ENCODE measurements at regions not wholly inside any gene's neighbourhood (a gene's known extent, or its start where the extent isn't known, plus 50 kb on each side); places are given as distances from the start of the nearest gene placed in this dataset.

DNA sequence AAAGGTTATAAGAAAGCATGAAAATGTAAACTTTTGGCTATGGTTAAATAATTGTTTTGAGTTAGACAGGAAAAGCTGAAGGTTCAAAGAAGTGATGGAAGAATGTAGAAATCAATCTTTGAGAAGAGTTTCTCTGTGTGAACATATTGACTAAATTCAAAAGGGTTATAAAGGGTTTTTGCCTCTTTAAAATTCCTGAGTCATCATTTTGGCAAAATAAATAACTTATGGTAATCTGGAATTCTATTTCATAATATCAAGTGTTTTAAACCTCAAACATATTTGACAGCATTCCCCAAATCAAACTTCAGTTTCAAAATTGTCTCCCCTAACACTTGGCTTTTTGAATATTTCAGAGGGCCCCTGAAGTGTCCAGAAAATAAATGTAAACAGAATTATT is 60.6 kb upstream of the SPINK5 start:
- Histone ChIP-seq H3K36me3 (replicated peaks; ENCODE audit: insufficient read depth, low read depth) (no peaks in the 10 kb centered on the region), H3K27me3 (no peaks in the 10 kb centered on the region), H3K4me1 (ENCODE audit: insufficient read depth) (no peaks in the 10 kb centered on the region), H3K4me2 (no peak overlapping the region), H3K79me2 (no peaks in the 10 kb centered on the region), H3K27ac (no peak overlapping the region), H2AFZ (no peak overlapping the region), H3K9me3 (ENCODE audit: low read depth) (peaks cover 10% of the 10 kb centered on the region), H3K4me3 (no peak overlapping the region), H3K9me2 (replicated peaks; ENCODE audit: insufficient read depth) (no peaks in the 10 kb centered on the region), H4K20me1 (ENCODE audit: insufficient read depth, poor library complexity, severe bottlenecking) (no peaks in the 10 kb centered on the region)
- DNase-seq (ENCODE audit: low spot score) = no peak
- TF ChIP-seq, protein P1, sequence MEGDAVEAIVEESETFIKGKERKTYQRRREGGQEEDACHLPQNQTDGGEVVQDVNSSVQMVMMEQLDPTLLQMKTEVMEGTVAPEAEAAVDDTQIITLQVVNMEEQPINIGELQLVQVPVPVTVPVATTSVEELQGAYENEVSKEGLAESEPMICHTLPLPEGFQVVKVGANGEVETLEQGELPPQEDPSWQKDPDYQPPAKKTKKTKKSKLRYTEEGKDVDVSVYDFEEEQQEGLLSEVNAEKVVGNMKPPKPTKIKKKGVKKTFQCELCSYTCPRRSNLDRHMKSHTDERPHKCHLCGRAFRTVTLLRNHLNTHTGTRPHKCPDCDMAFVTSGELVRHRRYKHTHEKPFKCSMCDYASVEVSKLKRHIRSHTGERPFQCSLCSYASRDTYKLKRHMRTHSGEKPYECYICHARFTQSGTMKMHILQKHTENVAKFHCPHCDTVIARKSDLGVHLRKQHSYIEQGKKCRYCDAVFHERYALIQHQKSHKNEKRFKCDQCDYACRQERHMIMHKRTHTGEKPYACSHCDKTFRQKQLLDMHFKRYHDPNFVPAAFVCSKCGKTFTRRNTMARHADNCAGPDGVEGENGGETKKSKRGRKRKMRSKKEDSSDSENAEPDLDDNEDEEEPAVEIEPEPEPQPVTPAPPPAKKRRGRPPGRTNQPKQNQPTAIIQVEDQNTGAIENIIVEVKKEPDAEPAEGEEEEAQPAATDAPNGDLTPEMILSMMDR (IDR thresholded peaks at IDR 0.05; ENCODE audit: poor library complexity) = no peak
- TF ChIP-seq EZH2phosphoT487 (IDR thresholded peaks at IDR 0.05; ENCODE audit: low read depth, severe bottlenecking, unreplicated experiment) (no peak), EZH2 (IDR thresholded peaks at IDR 0.05; ENCODE audit: borderline replicate concordance) (no peak)

DNA sequence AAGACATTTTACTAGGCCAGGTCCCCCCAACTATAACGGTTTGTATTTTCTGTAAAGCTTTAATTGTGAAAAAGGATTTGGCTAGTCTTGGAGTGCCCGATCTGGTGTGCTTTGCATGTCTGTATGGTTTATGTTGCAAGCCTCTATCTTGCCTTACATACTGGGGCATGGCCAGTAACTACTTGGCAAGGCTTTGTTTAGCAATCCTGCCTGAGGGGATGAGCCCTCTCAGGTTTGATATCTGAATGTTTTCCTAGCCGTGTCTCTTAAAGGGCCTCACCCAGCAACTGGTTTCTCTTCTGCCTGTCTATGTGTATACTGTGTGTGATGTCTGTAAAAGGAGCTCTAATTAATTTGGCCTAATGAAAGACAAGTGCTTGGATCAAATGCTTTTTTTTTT is 61.3 kb upstream of the SPINK5 start:
- Histone ChIP-seq H3K9me2 (replicated peaks; ENCODE audit: insufficient read depth) (no peaks in the 10 kb centered on the region), H4K20me1 (ENCODE audit: insufficient read depth, poor library complexity, severe bottlenecking) (no peaks in the 10 kb centered on the region), H3K9me3 (ENCODE audit: low read depth) (peaks cover 10% of the 10 kb centered on the region), H2AFZ (no peak overlapping the region), H3K27ac (no peak overlapping the region), H3K36me3 (replicated peaks; ENCODE audit: insufficient read depth, low read depth) (no peaks in the 10 kb centered on the region), H3K4me2 (no peak overlapping the region), H3K4me1 (ENCODE audit: insufficient read depth) (no peaks in the 10 kb centered on the region), H3K79me2 (no peaks in the 10 kb centered on the region), H3K27me3 (no peaks in the 10 kb centered on the region), H3K4me3 (no peak overlapping the region)
- TF ChIP-seq EZH2phosphoT487 (IDR thresholded peaks at IDR 0.05; ENCODE audit: low read depth, severe bottlenecking, unreplicated experiment) (no peak), EZH2 (IDR thresholded peaks at IDR 0.05; ENCODE audit: borderline replicate concordance) (no peak)
- TF ChIP-seq, protein P1 (IDR thresholded peaks at IDR 0.05; ENCODE audit: poor library complexity) = no peak
- WGBS (ENCODE audit: low lambda C conversion rate, missing lambda C conversion rate) = 58% methylated on average over 3 of the region's 3 CpGs
- DNase-seq (ENCODE audit: low spot score) = no peak

DNA sequence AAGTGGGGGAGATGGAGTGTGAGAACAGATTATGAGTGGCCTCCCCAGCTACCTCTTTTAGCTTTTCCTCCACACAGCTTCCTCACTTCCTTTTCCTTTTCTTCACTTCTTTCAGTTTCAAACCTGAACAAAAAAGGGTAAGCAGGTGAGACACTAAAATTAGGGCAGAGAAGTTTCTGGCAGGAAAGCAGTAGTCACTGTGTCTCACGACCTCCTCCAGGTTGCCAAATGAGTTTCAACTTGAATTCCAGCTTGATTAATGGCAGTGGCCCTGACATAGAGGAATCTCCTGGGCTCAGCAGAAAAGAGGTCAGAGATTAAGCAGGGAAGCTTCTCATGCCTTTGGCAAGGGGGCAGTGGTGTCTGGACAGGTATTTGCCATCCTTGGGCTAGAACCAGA is 63.7 kb upstream of the SPINK5 start:
- Histone ChIP-seq H3K9me3 (ENCODE audit: low read depth) (peaks cover 10% of the 10 kb centered on the region), H3K79me2 (no peaks in the 10 kb centered on the region), H4K20me1 (ENCODE audit: insufficient read depth, poor library complexity, severe bottlenecking) (no peaks in the 10 kb centered on the region), H3K4me2 (no peak overlapping the region), H3K36me3 (replicated peaks; ENCODE audit: insufficient read depth, low read depth) (no peaks in the 10 kb centered on the region), H3K27ac (no peak overlapping the region), H3K9me2 (replicated peaks; ENCODE audit: insufficient read depth) (no peaks in the 10 kb centered on the region), H3K27me3 (no peaks in the 10 kb centered on the region), H3K4me3 (no peak overlapping the region), H3K4me1 (ENCODE audit: insufficient read depth) (no peaks in the 10 kb centered on the region), H2AFZ (no peak overlapping the region)
- 93% methylated on average over 1 of the region's 1 CpG for WGBS (ENCODE audit: low lambda C conversion rate, missing lambda C conversion rate)
- DNase-seq (ENCODE audit: low spot score) = no peak
- TF ChIP-seq, protein P1 (IDR thresholded peaks at IDR 0.05; ENCODE audit: poor library complexity) = no peak
- no peak for TF ChIP-seq EZH2 (IDR thresholded peaks at IDR 0.05; ENCODE audit: borderline replicate concordance)
- TF ChIP-seq EZH2phosphoT487 (IDR thresholded peaks at IDR 0.05; ENCODE audit: low read depth, severe bottlenecking, unreplicated experiment) = no peak

DNA sequence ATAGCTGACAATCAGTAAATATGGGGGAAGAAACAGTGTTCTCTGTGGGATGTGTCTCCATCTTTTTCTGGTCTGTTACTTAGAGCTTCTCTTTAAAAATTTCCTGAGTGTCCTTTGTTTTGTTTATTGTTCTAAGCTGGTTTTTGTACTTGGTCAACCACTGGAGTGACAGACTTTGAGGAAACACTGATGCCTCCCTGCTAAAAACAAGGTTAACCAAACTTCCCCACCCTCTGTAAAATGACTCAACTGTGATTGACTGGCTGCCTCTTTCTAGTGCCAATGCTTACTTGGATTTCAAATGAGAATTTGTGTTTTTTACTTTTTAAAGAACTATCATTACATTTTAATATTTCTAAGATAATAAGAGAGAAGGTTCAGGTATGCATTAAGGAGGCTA is 65.1 kb upstream of the SPINK5 start:
- H3K27ac ChIP-seq = no peak overlapping the region
- H3K79me2 ChIP-seq = no peaks in the 10 kb centered on the region
- peaks cover 10% of the 10 kb centered on the region for H3K9me3 ChIP-seq (ENCODE audit: low read depth)
- H4K20me1 ChIP-seq (ENCODE audit: insufficient read depth, poor library complexity, severe bottlenecking) = no peaks in the 10 kb centered on the region
- no peak overlapping the region for H3K4me2 ChIP-seq
- no peak overlapping the region for H3K4me3 ChIP-seq
- H3K27me3 ChIP-seq = no peaks in the 10 kb centered on the region
- no peak overlapping the region for H2AFZ ChIP-seq
- no peaks in the 10 kb centered on the region for H3K9me2 ChIP-seq (replicated peaks; ENCODE audit: insufficient read depth)
- no peak for DNase-seq (ENCODE audit: low spot score)
- no peaks in the 10 kb centered on the region for H3K36me3 ChIP-seq (replicated peaks; ENCODE audit: insufficient read depth, low read depth)
- H3K4me1 ChIP-seq (ENCODE audit: insufficient read depth) = no peaks in the 10 kb centered on the region
- TF ChIP-seq, protein P1 (IDR thresholded peaks at IDR 0.05; ENCODE audit: poor library complexity) = no peak
- no peak for TF ChIP-seq EZH2phosphoT487 (IDR thresholded peaks at IDR 0.05; ENCODE audit: low read depth, severe bottlenecking, unreplicated experiment)

All from hepatocyte (in vitro differentiated cells).